C4-2B (cell line): ENCODE measurements at regions not wholly inside any gene's neighbourhood (a gene's known extent, or its start where the extent isn't known, plus 50 kb on each side); places are given as distances from the start of the nearest gene placed in this dataset.

Experiments
- CTCF ChIP-seq: fragments of 450-650 bp; conservative IDR thresholded peaks from 2 replicates; pipeline ENCODE4 v1.5.1; 2017; ENCODE audit warnings: mild to moderate bottlenecking
- ZFX ChIP-seq: fragments of 450-650 bp; IDR thresholded peaks from 2 replicates; pipeline ENCODE4 v1.6.1; 2017

- TF ChIP-seq CTCF (no peak), ZFX (no peak)
Observed at GRCh38 chr12:94781835-94782234, 131.5 kb upstream of the TMCC3 start.
